ENCODE measurements at regions not wholly inside any gene's neighbourhood (a gene's known extent, or its start where the extent isn't known, plus 50 kb on each side); places are given as distances from the start of the nearest gene placed in this dataset.

GRCh38 chr6:79756496-79756895 lies 125.4 kb downstream of the SH3BGRL2 start:
- H3K4ac ChIP-seq (ENCODE audit: low read depth, low read length) = no peak overlapping the region
- H3K56ac ChIP-seq (ENCODE audit: insufficient read length, low read depth, low read length) = no peak overlapping the region
- no peak overlapping the region for H2BK5ac ChIP-seq (ENCODE audit: insufficient read length, low read length)
- no peak overlapping the region for H3K23ac ChIP-seq (ENCODE audit: insufficient read length, low read depth, low read length)
- H3K36me3 Mint-ChIP-seq (ENCODE audit: insufficient read depth in 1 of 3, low read depth in 3 of 3) = no peaks in the 10 kb centered on the region; a peak in 1 of 7 replicates
- H3K4me3 Mint-ChIP-seq = no peak overlapping the region
- H3T11ph ChIP-seq (ENCODE audit: low read length) = no peak overlapping the region
- no peak overlapping the region for H3K14ac ChIP-seq (ENCODE audit: insufficient read depth, low read length)
- no peaks in the 10 kb centered on the region for H3K79me1 ChIP-seq (ENCODE audit: insufficient read depth, low read depth, low read length, poor library complexity, severe bottlenecking)
- H3K9me3 ChIP-seq (ENCODE audit: control insufficient read depth, low read depth, low read length) = no peaks in the 10 kb centered on the region
- H3K27ac ChIP-seq (ENCODE audit: insufficient read length, low read depth, low read length) = no peak overlapping the region
- no peaks in the 10 kb centered on the region for H3K23me2 ChIP-seq (ENCODE audit: insufficient read length, low read depth, low read length, poor library complexity, severe bottlenecking)
- H4K91ac ChIP-seq (ENCODE audit: insufficient read length, low read depth, low read length) = no peak overlapping the region
- no peak overlapping the region for H4K5ac ChIP-seq (ENCODE audit: insufficient read length, low read depth, low read length)
- no peaks in the 10 kb centered on the region for H3K79me2 ChIP-seq (ENCODE audit: insufficient read depth, low read length)
- H2AFZ ChIP-seq (ENCODE audit: low read length) = no peak overlapping the region
- no CpG with 5 or more reads among the region's 2 CpGs for WGBS (ENCODE audit: extremely low coverage, insufficient read length, low lambda C conversion rate)
- no peak overlapping the region for H3K4me2 ChIP-seq (ENCODE audit: insufficient read depth, insufficient read length, low read length)
- H3K9ac ChIP-seq (ENCODE audit: extremely low read depth, insufficient read length, low read length) = no peak overlapping the region
- no peaks in the 10 kb centered on the region for H4K20me1 ChIP-seq (ENCODE audit: control insufficient read depth, insufficient read depth, insufficient read length)
- H3K27ac Mint-ChIP-seq = no peak overlapping the region
- H3K27me3 ChIP-seq (ENCODE audit: insufficient read depth, low read length) = no peaks in the 10 kb centered on the region
- H2AK5ac ChIP-seq (ENCODE audit: insufficient read length, low read length) = no peak overlapping the region
- H2BK120ac ChIP-seq (ENCODE audit: low read depth, low read length, poor library complexity, severe bottlenecking) = no peak overlapping the region
- DNase-seq = no peak
- no peak for TF ChIP-seq CTCF (conservative IDR thresholded peaks at IDR 0.05)
- no peaks in the 10 kb centered on the region; a peak in 1 of 5 replicates for H3K9me3 Mint-ChIP-seq
- H2BK12ac ChIP-seq (ENCODE audit: insufficient read length, low read depth, low read length) = no peak overlapping the region
- H2BK20ac ChIP-seq (ENCODE audit: low read depth, low read length, poor library complexity, severe bottlenecking) = no peak overlapping the region
- peaks cover 2% of the 10 kb centered on the region in 2 experiments for H3K4me1 Mint-ChIP-seq
- H3K27me3 Mint-ChIP-seq (ENCODE audit: low read depth) = no peaks in the 10 kb centered on the region
- H4K8ac ChIP-seq (replicated peaks; ENCODE audit: insufficient read length, low read depth, low read length) = no peak overlapping the region
- no peaks in the 10 kb centered on the region for H3K4me1 ChIP-seq (ENCODE audit: insufficient read depth, low read length)
- no peak overlapping the region for H2BK15ac ChIP-seq (ENCODE audit: low read depth, low read length)
- no peak overlapping the region for H3K18ac ChIP-seq (ENCODE audit: insufficient read length, low read depth, low read length)

Data from H9 (cell line).